ENCODE measurements at regions not wholly inside any gene's neighbourhood (a gene's known extent, or its start where the extent isn't known, plus 50 kb on each side); places are given as distances from the start of the nearest gene placed in this dataset.
"Not testable (repeated sequence)": the region's sequence is repeated elsewhere in the genome, so short reads cannot be mapped to it uniquely, and the experiment has no call there.

GRCh38 chr11:38009932-38010331 is 1411.9 kb upstream of the RAG2 start:
- no peak overlapping the region for H3K4me3 Mint-ChIP-seq
- no peak for DNase-seq
- no peaks in the 10 kb centered on the region for H3K36me3 Mint-ChIP-seq (ENCODE audit: low read depth)
- H3K27ac Mint-ChIP-seq: no peak overlapping the region
- H3K27me3 Mint-ChIP-seq (ENCODE audit: low read depth): no peaks in the 10 kb centered on the region
- intact Hi-C loops (cut with micrococcal nuclease): no loop called here
- H3K4me1 Mint-ChIP-seq (ENCODE audit: low read depth): no peaks in the 10 kb centered on the region
- CTCF ChIA-PET: no interaction called here
- peaks cover 2% of the 10 kb centered on the region for H3K9me3 Mint-ChIP-seq

GRCh38 chr11:38006466-38006865 is 1408.4 kb upstream of the RAG2 start:
- Mint-ChIP-seq H3K27ac (no peak overlapping the region), H3K9me3 (peaks cover 6% of the 10 kb centered on the region), H3K4me3 (no peak overlapping the region), H3K36me3 (ENCODE audit: low read depth) (no peaks in the 10 kb centered on the region), H3K27me3 (ENCODE audit: low read depth) (no peaks in the 10 kb centered on the region), H3K4me1 (ENCODE audit: low read depth) (no peaks in the 10 kb centered on the region)
- no peak for DNase-seq
- intact Hi-C loops (cut with micrococcal nuclease): no loop called here
- CTCF ChIA-PET: no interaction called here

GRCh38 chr11:38005597-38005996 is 1407.6 kb upstream of the RAG2 start:
- no peaks in the 10 kb centered on the region for H3K4me1 Mint-ChIP-seq (ENCODE audit: low read depth)

GRCh38 chr11:37999171-37999570 is 1401.1 kb upstream of the RAG2 start:
- intact Hi-C loops (cut with micrococcal nuclease): no loop called here
- Mint-ChIP-seq H3K4me1 (ENCODE audit: low read depth) (no peaks in the 10 kb centered on the region), H3K36me3 (ENCODE audit: low read depth) (no peaks in the 10 kb centered on the region), H3K9me3 (peaks cover 6% of the 10 kb centered on the region), H3K4me3 (no peak overlapping the region), H3K27ac (no peak overlapping the region), H3K27me3 (ENCODE audit: low read depth) (no peaks in the 10 kb centered on the region)
- no peak for DNase-seq
- CTCF ChIA-PET: no interaction called here

More at GRCh38 chr11:38005597-38005996, 1407.6 kb upstream of the RAG2 start:
- peaks cover 8% of the 10 kb centered on the region for H3K9me3 Mint-ChIP-seq
- H3K36me3 Mint-ChIP-seq (ENCODE audit: low read depth): no peaks in the 10 kb centered on the region
- DNase-seq: no peak
- no peak overlapping the region for H3K4me3 Mint-ChIP-seq
- H3K27me3 Mint-ChIP-seq (ENCODE audit: low read depth): no peaks in the 10 kb centered on the region
- intact Hi-C loops (cut with micrococcal nuclease): no loop called here
- H3K27ac Mint-ChIP-seq: no peak overlapping the region
- CTCF ChIA-PET: no interaction called here

- H3K4me3 Mint-ChIP-seq: no peak overlapping the region
- peaks cover 6% of the 10 kb centered on the region for H3K9me3 Mint-ChIP-seq
- no peak overlapping the region for H3K27ac Mint-ChIP-seq
- H3K36me3 Mint-ChIP-seq (ENCODE audit: low read depth): no peaks in the 10 kb centered on the region
- H3K4me1 Mint-ChIP-seq (ENCODE audit: low read depth): no peaks in the 10 kb centered on the region
- H3K27me3 Mint-ChIP-seq (ENCODE audit: low read depth): no peaks in the 10 kb centered on the region
- intact Hi-C loops (cut with micrococcal nuclease): no loop called here
- CTCF ChIA-PET: no interaction called here
- DNase-seq: no peak
These were observed 1397.8 kb upstream of the RAG2 start for GRCh38 chr11:37995886-37996285.

- no peak for DNase-seq
- no peak overlapping the region for H3K27ac Mint-ChIP-seq
- peaks cover 7% of the 10 kb centered on the region for H3K9me3 Mint-ChIP-seq
- CTCF ChIA-PET: interaction anchor here (0.7 kb wide), 1 partner anchor 76 kb away, joined by 4 read pairs; no protein-coding TSS in a partner anchor
- no peak overlapping the region for H3K4me3 Mint-ChIP-seq
- no peaks in the 10 kb centered on the region for H3K4me1 Mint-ChIP-seq (ENCODE audit: low read depth)
- intact Hi-C loops (cut with micrococcal nuclease): no loop called here
- no peaks in the 10 kb centered on the region for H3K27me3 Mint-ChIP-seq (ENCODE audit: low read depth)
- H3K36me3 Mint-ChIP-seq (ENCODE audit: low read depth): no peaks in the 10 kb centered on the region
These were observed 1390.0 kb upstream of the RAG2 start for GRCh38 chr11:37988031-37988430.

GRCh38 chr11:37984991-37985390 is 1387.0 kb upstream of the RAG2 start:
- Mint-ChIP-seq H3K4me3 (no peak overlapping the region), H3K27ac (no peak overlapping the region), H3K36me3 (ENCODE audit: low read depth) (no peaks in the 10 kb centered on the region), H3K9me3 (peaks cover 2% of the 10 kb centered on the region), H3K4me1 (ENCODE audit: low read depth) (no peaks in the 10 kb centered on the region), H3K27me3 (ENCODE audit: low read depth) (no peaks in the 10 kb centered on the region)
- no peak for DNase-seq
- CTCF ChIA-PET: no interaction called here
- intact Hi-C loops (cut with micrococcal nuclease): no loop called here

- CTCF ChIA-PET: no interaction called here
- no peaks in the 10 kb centered on the region for H3K27me3 Mint-ChIP-seq (ENCODE audit: low read depth)
- H3K4me1 Mint-ChIP-seq (ENCODE audit: low read depth): no peaks in the 10 kb centered on the region
- H3K36me3 Mint-ChIP-seq (ENCODE audit: low read depth): no peaks in the 10 kb centered on the region
- H3K27ac Mint-ChIP-seq: no peak overlapping the region
- H3K9me3 Mint-ChIP-seq: peaks cover 1% of the 10 kb centered on the region
- no peak overlapping the region for H3K4me3 Mint-ChIP-seq
- intact Hi-C loops (cut with micrococcal nuclease): no loop called here
- DNase-seq: no peak
These were observed 1380.6 kb upstream of the RAG2 start for GRCh38 chr11:37978647-37979046.

GRCh38 chr11:37973941-37974340 is 1375.9 kb upstream of the RAG2 start:
- H3K4me3 Mint-ChIP-seq: no peak overlapping the region
- H3K36me3 Mint-ChIP-seq (ENCODE audit: low read depth): no peaks in the 10 kb centered on the region
- H3K9me3 Mint-ChIP-seq: peaks cover 10% of the 10 kb centered on the region
- no peak overlapping the region for H3K27ac Mint-ChIP-seq
- CTCF ChIA-PET: no interaction called here
- no peaks in the 10 kb centered on the region for H3K27me3 Mint-ChIP-seq (ENCODE audit: low read depth)
- intact Hi-C loops (cut with micrococcal nuclease): no loop called here
- DNase-seq: no peak
- H3K4me1 Mint-ChIP-seq (ENCODE audit: low read depth): no peaks in the 10 kb centered on the region

- Mint-ChIP-seq H3K27me3 (ENCODE audit: low read depth) (no peaks in the 10 kb centered on the region), H3K9me3 (peaks cover 12% of the 10 kb centered on the region), H3K36me3 (ENCODE audit: low read depth) (no peaks in the 10 kb centered on the region), H3K27ac (no peak overlapping the region), H3K4me3 (no peak overlapping the region), H3K4me1 (ENCODE audit: low read depth) (no peaks in the 10 kb centered on the region)
- intact Hi-C loops (cut with micrococcal nuclease): no loop called here
- no peak for DNase-seq
- CTCF ChIA-PET: no interaction called here
These were observed 1374.7 kb upstream of the RAG2 start for GRCh38 chr11:37972691-37973090.

GRCh38 chr11:37969336-37969735 is 1371.3 kb upstream of the RAG2 start:
- DNase-seq; H3K4me1 Mint-ChIP-seq (ENCODE audit: low read depth); H3K27ac Mint-ChIP-seq; intact Hi-C loops (cut with micrococcal nuclease); H3K36me3 Mint-ChIP-seq (ENCODE audit: low read depth); H3K27me3 Mint-ChIP-seq (ENCODE audit: low read depth); H3K4me3 Mint-ChIP-seq: not testable (repeated sequence)
- CTCF ChIA-PET: interaction anchor here (0.9 kb wide), 1 partner anchor 12 kb away, joined by 3 read pairs; no protein-coding TSS in a partner anchor
- peaks cover 11% of the 10 kb centered on the region for H3K9me3 Mint-ChIP-seq

- Mint-ChIP-seq H3K27ac (no peak overlapping the region), H3K9me3 (peaks cover 11% of the 10 kb centered on the region), H3K36me3 (ENCODE audit: low read depth) (no peaks in the 10 kb centered on the region), H3K27me3 (ENCODE audit: low read depth) (no peaks in the 10 kb centered on the region), H3K4me3 (no peak overlapping the region), H3K4me1 (ENCODE audit: low read depth) (no peaks in the 10 kb centered on the region)
- no peak for DNase-seq
- CTCF ChIA-PET: no interaction called here
- intact Hi-C loops (cut with micrococcal nuclease): no loop called here
These were observed 1370.1 kb upstream of the RAG2 start for GRCh38 chr11:37968148-37968547.

GRCh38 chr11:37967635-37968034 is 1369.6 kb upstream of the RAG2 start:
- CTCF ChIA-PET: no interaction called here
- no peak overlapping the region for H3K4me3 Mint-ChIP-seq
- no peaks in the 10 kb centered on the region for H3K27me3 Mint-ChIP-seq (ENCODE audit: low read depth)
- DNase-seq: no peak
- no peaks in the 10 kb centered on the region for H3K4me1 Mint-ChIP-seq (ENCODE audit: low read depth)
- H3K36me3 Mint-ChIP-seq (ENCODE audit: low read depth): no peaks in the 10 kb centered on the region
- intact Hi-C loops (cut with micrococcal nuclease): no loop called here
- H3K27ac Mint-ChIP-seq: no peak overlapping the region
- H3K9me3 Mint-ChIP-seq: peaks cover 11% of the 10 kb centered on the region

GRCh38 chr11:37963440-37963839 is 1365.4 kb upstream of the RAG2 start:
- intact Hi-C loops (cut with micrococcal nuclease): no loop called here
- Mint-ChIP-seq H3K27ac (no peak overlapping the region), H3K27me3 (ENCODE audit: low read depth) (no peaks in the 10 kb centered on the region), H3K4me1 (ENCODE audit: low read depth) (no peaks in the 10 kb centered on the region), H3K9me3 (peaks cover 18% of the 10 kb centered on the region), H3K4me3 (no peak overlapping the region), H3K36me3 (ENCODE audit: low read depth) (no peaks in the 10 kb centered on the region)
- DNase-seq: no peak
- CTCF ChIA-PET: no interaction called here

Measured in activated naive CD4-positive, alpha-beta T cell treated with anti-CD3 and anti-CD28 coated beads for 36 hours (primary cell).